ENCODE measurements at regions not wholly inside any gene's neighbourhood (a gene's known extent, or its start where the extent isn't known, plus 50 kb on each side); places are given as distances from the start of the nearest gene placed in this dataset.

DNA sequence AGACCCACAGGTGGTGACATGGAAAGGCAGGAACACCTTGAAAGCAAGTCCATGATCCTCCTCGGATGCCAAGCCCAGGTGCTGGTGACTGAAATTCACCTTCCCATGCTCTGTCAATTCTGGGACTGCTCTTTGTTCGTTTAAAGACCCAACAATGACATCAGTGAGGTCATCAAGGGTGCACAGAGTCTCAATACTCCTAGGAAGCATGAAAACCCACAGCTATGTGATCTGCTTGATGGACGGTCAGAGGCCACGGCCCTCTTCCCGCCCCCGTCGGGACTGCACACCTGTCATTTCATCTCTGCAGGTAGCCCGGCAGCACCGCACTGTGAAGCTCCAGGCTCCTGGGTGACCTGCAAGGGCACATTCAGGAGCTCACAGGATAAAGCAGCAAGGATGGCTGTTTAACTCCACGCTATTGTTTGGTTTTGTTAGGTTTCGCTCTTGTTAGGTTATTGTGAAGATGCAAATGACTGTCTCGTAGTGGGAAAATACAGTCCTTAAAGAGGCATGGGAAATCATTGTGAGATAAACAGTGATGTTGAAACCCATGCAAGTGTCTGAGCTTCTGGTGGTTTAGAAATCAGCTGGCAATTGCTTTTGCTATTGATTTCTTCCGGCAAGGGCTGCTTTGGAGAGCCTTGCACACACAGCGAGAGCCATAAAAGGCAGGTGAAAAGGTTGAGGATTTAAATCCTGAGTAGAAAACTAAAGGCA lies 124.8 kb upstream of the AJAP1 start:
- Histone ChIP-seq H3K36me3 (ENCODE audit: control insufficient read depth, insufficient read depth, low read length) (no peaks in the 10 kb centered on the region), H3K27ac (ENCODE audit: low read length) (no peak overlapping the region), H3K9me3 (ENCODE audit: control insufficient read depth, insufficient read depth, low read depth, low read length) (no peaks in the 10 kb centered on the region), H3K4me1 (ENCODE audit: control insufficient read depth, insufficient read depth, low read length) (no peaks in the 10 kb centered on the region), H3K27me3 (ENCODE audit: control insufficient read depth, insufficient read depth, low read length) (peaks cover 2% of the 10 kb centered on the region; the same call in 1 of the 2 replicates), H3K4me3 (ENCODE audit: low read depth in 2 of 2, low read length in 2 of 2) (no peak overlapping the region)
- ChIA-PET POLR2A (no interaction called here), CTCF (no interaction called here)
- intact Hi-C loops (cut with micrococcal nuclease; ENCODE audit: unreplicated experiment) = no loop called here
- ATAC-seq (no peak), DNase-seq (ENCODE audit: low read depth, low spot score) (no peak)
- BruUV-seq (replicated peaks) = no TSS peak
- TF ChIP-seq, protein P1, sequence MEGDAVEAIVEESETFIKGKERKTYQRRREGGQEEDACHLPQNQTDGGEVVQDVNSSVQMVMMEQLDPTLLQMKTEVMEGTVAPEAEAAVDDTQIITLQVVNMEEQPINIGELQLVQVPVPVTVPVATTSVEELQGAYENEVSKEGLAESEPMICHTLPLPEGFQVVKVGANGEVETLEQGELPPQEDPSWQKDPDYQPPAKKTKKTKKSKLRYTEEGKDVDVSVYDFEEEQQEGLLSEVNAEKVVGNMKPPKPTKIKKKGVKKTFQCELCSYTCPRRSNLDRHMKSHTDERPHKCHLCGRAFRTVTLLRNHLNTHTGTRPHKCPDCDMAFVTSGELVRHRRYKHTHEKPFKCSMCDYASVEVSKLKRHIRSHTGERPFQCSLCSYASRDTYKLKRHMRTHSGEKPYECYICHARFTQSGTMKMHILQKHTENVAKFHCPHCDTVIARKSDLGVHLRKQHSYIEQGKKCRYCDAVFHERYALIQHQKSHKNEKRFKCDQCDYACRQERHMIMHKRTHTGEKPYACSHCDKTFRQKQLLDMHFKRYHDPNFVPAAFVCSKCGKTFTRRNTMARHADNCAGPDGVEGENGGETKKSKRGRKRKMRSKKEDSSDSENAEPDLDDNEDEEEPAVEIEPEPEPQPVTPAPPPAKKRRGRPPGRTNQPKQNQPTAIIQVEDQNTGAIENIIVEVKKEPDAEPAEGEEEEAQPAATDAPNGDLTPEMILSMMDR (IDR thresholded peaks at IDR 0.05) = no peak
- no peak for TF ChIP-seq TCF7L2 (IDR thresholded peaks at IDR 0.05; ENCODE audit: low read depth, low read length)
- in situ Hi-C loops (cut with HindIII; ENCODE audit: low pct_unique_long_range_greater_than_20kb, low sequenced_read_pairs) = no loop called here

DNA sequence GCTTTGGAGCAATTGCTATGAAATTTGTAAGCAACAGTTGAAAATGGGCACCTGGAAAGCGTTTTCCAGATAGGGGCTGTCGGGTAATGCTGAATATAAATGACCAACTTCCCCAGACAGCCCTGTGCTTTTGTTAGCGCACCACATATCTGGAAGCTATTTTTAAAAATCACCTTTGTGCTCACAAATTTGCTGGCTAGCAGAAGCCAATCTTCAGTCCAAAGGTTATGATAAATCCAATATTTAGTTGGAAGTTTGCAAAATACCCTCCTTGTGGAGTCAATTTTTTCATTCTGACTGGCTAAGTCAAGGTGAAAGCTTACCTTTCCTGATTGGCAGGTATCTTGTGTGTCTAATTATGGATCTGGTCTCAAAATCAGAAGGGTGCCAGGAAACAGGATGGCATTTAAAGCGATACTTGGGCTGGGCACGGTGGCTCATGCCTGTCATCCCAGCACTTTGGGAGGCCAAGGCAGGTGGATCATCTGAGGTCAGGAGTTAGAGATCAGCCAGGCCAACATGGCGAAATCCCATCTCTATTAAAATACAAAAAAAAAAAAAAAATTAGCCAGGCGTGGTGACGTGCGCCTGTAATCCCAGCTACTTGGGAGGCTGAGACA lies 124.1 kb upstream of the AJAP1 start:
- BruUV-seq (replicated peaks) = no TSS peak
- in situ Hi-C loops (cut with HindIII; ENCODE audit: low pct_unique_long_range_greater_than_20kb, low sequenced_read_pairs) = no loop called here
- Histone ChIP-seq H3K27me3 (ENCODE audit: control insufficient read depth, insufficient read depth, low read length) (peaks cover 2% of the 10 kb centered on the region; the same call in 1 of the 2 replicates), H3K36me3 (ENCODE audit: control insufficient read depth, insufficient read depth, low read length) (no peaks in the 10 kb centered on the region), H3K4me3 (ENCODE audit: low read depth in 2 of 2, low read length in 2 of 2) (no peak overlapping the region), H3K27ac (ENCODE audit: low read length) (no peak overlapping the region), H3K9me3 (ENCODE audit: control insufficient read depth, insufficient read depth, low read depth, low read length) (no peaks in the 10 kb centered on the region), H3K4me1 (ENCODE audit: control insufficient read depth, insufficient read depth, low read length) (no peaks in the 10 kb centered on the region)
- no peak for TF ChIP-seq TCF7L2 (IDR thresholded peaks at IDR 0.05; ENCODE audit: low read depth, low read length)
- TF ChIP-seq POLR2AphosphoS5 (IDR thresholded peaks at IDR 0.05; ENCODE audit: low read depth, low read length) = no peak
- TF ChIP-seq, protein P2, sequence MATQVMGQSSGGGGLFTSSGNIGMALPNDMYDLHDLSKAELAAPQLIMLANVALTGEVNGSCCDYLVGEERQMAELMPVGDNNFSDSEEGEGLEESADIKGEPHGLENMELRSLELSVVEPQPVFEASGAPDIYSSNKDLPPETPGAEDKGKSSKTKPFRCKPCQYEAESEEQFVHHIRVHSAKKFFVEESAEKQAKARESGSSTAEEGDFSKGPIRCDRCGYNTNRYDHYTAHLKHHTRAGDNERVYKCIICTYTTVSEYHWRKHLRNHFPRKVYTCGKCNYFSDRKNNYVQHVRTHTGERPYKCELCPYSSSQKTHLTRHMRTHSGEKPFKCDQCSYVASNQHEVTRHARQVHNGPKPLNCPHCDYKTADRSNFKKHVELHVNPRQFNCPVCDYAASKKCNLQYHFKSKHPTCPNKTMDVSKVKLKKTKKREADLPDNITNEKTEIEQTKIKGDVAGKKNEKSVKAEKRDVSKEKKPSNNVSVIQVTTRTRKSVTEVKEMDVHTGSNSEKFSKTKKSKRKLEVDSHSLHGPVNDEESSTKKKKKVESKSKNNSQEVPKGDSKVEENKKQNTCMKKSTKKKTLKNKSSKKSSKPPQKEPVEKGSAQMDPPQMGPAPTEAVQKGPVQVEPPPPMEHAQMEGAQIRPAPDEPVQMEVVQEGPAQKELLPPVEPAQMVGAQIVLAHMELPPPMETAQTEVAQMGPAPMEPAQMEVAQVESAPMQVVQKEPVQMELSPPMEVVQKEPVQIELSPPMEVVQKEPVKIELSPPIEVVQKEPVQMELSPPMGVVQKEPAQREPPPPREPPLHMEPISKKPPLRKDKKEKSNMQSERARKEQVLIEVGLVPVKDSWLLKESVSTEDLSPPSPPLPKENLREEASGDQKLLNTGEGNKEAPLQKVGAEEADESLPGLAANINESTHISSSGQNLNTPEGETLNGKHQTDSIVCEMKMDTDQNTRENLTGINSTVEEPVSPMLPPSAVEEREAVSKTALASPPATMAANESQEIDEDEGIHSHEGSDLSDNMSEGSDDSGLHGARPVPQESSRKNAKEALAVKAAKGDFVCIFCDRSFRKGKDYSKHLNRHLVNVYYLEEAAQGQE (IDR thresholded peaks at IDR 0.05; ENCODE audit: insufficient read depth in 1 of 2, low read depth in 2 of 2, low read length in 1 of 2) = no peak
- no peak for TF ChIP-seq SIN3A (IDR thresholded peaks at IDR 0.05; ENCODE audit: borderline replicate concordance, insufficient read depth, low read depth, low read length)
- TF ChIP-seq, protein P1 (IDR thresholded peaks at IDR 0.05) = no peak
- DNase-seq (ENCODE audit: low read depth, low spot score) (no peak), ATAC-seq (no peak)
- CTCF ChIA-PET = interaction anchor here (0.6 kb wide), 1 partner anchor 18 kb away, joined by 3 read pairs; no protein-coding TSS in a partner anchor
- POLR2A ChIA-PET = no interaction called here
- intact Hi-C loops (cut with micrococcal nuclease; ENCODE audit: unreplicated experiment) = no loop called here

Measured in Panc1 (cell line).